ENCODE measurements at regions not wholly inside any gene's neighbourhood (a gene's known extent, or its start where the extent isn't known, plus 50 kb on each side); places are given as distances from the start of the nearest gene placed in this dataset.
A peak's percentile ranks its signal among the peaks of the same experiment; 100 is the strongest.
"Not testable (repeated sequence)": the region's sequence is repeated elsewhere in the genome, so short reads cannot be mapped to it uniquely, and the experiment has no call there.

- peak; percentile 83 for DNase-seq (ENCODE audit: low spot score)
- TF ChIP-seq EZH2 (IDR thresholded peaks at IDR 0.05; ENCODE audit: borderline replicate concordance): no peak
- no peaks in the 10 kb centered on the region for H3K36me3 ChIP-seq (replicated peaks; ENCODE audit: insufficient read depth, low read depth)
- H3K9me2 ChIP-seq (replicated peaks; ENCODE audit: insufficient read depth): no peaks in the 10 kb centered on the region
- 59% methylated on average over 4 of the region's 6 CpGs for WGBS (ENCODE audit: low lambda C conversion rate, missing lambda C conversion rate)
- peaks cover 22% of the 10 kb centered on the region for H3K4me1 ChIP-seq (ENCODE audit: insufficient read depth)
- H3K79me2 ChIP-seq: no peaks in the 10 kb centered on the region
- H3K4me3 ChIP-seq: no peak overlapping the region
- peak overlapping the region; percentile 95 for H3K27ac ChIP-seq
- H3K4me2 ChIP-seq: peak overlapping the region; percentile 38
- no peak overlapping the region for H2AFZ ChIP-seq
- no peaks in the 10 kb centered on the region for H4K20me1 ChIP-seq (ENCODE audit: insufficient read depth, poor library complexity, severe bottlenecking)
- H3K27me3 ChIP-seq: no peaks in the 10 kb centered on the region
- no peaks in the 10 kb centered on the region for H3K9me3 ChIP-seq (ENCODE audit: low read depth)
Measured at GRCh38 chr11:69949327-69949726, 128.8 kb upstream of the ANO1 start.

DNA sequence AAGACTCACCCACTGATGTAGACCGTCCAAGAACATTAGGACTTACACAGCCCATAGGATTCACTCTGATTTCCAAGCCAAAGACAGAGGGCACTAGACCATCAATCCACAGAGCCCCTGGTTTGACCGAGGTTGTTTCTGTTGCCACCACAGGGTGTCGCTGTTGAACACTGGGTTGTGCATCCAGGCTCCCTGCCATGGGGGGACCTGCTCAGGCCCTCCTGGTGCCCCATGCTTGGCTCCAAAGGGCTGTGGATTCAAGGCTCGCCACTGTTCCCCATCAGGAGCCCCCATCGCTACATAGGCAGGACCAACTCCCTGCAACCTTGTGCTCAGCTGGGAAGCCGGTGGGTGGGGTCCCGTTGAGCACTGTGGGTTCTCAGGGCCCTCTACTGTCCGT is 128.0 kb upstream of the ANO1 start:
- H3K4me3 ChIP-seq: no peak overlapping the region
- WGBS (ENCODE audit: low lambda C conversion rate, missing lambda C conversion rate): 76% methylated on average over 8 of the region's 8 CpGs
- no peaks in the 10 kb centered on the region for H4K20me1 ChIP-seq (ENCODE audit: insufficient read depth, poor library complexity, severe bottlenecking)
- no peaks in the 10 kb centered on the region for H3K27me3 ChIP-seq
- peak overlapping the region; percentile 95 for H3K27ac ChIP-seq
- DNase-seq (ENCODE audit: low spot score): peak; percentile 44
- H3K79me2 ChIP-seq: no peaks in the 10 kb centered on the region
- H2AFZ ChIP-seq: no peak overlapping the region
- H3K4me2 ChIP-seq: no peak overlapping the region
- no peaks in the 10 kb centered on the region for H3K36me3 ChIP-seq (replicated peaks; ENCODE audit: insufficient read depth, low read depth)
- peaks cover 22% of the 10 kb centered on the region for H3K4me1 ChIP-seq (ENCODE audit: insufficient read depth)
- peak; percentile 52 for TF ChIP-seq CTCF (IDR thresholded peaks at IDR 0.05; ENCODE audit: poor library complexity)
- no peak for TF ChIP-seq EZH2phosphoT487 (IDR thresholded peaks at IDR 0.05; ENCODE audit: low read depth, severe bottlenecking, unreplicated experiment)
- no peak for TF ChIP-seq EZH2 (IDR thresholded peaks at IDR 0.05; ENCODE audit: borderline replicate concordance)
- no peaks in the 10 kb centered on the region for H3K9me3 ChIP-seq (ENCODE audit: low read depth)
- no peaks in the 10 kb centered on the region for H3K9me2 ChIP-seq (replicated peaks; ENCODE audit: insufficient read depth)

DNA sequence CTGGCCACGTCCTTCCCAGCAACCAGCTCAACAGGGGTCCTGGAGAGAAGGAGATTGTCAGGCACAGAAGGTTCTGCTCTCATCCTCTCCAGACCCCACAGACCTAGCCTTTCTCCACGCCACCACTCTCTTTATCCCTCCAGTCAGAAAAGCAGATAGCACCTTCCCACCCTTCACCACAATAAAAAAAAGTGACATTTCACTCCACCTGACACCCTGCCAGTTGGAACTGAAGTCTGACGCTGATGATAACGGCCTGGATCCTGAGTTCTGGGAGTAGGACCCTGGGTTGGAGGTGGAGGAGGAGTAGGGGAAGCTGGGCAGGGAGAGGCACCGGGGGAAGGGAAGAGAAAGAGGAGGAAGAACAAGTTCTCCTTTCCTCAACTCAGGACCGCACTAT is 127.5 kb upstream of the ANO1 start:
- Histone ChIP-seq H4K20me1 (ENCODE audit: insufficient read depth, poor library complexity, severe bottlenecking) (no peaks in the 10 kb centered on the region), H3K79me2 (no peaks in the 10 kb centered on the region), H2AFZ (no peak overlapping the region), H3K27ac (peak overlapping the region; percentile 95), H3K9me2 (replicated peaks; ENCODE audit: insufficient read depth) (no peaks in the 10 kb centered on the region), H3K36me3 (replicated peaks; ENCODE audit: insufficient read depth, low read depth) (no peaks in the 10 kb centered on the region), H3K4me3 (no peak overlapping the region), H3K4me2 (no peak overlapping the region), H3K27me3 (no peaks in the 10 kb centered on the region), H3K4me1 (ENCODE audit: insufficient read depth) (peaks cover 22% of the 10 kb centered on the region), H3K9me3 (ENCODE audit: low read depth) (no peaks in the 10 kb centered on the region)
- 92% methylated on average over 6 of the region's 6 CpGs for WGBS (ENCODE audit: low lambda C conversion rate, missing lambda C conversion rate)
- no peak for DNase-seq (ENCODE audit: low spot score)
- TF ChIP-seq EZH2phosphoT487 (IDR thresholded peaks at IDR 0.05; ENCODE audit: low read depth, severe bottlenecking, unreplicated experiment): no peak
- no peak for TF ChIP-seq EZH2 (IDR thresholded peaks at IDR 0.05; ENCODE audit: borderline replicate concordance)
- no peak for TF ChIP-seq CTCF (IDR thresholded peaks at IDR 0.05; ENCODE audit: poor library complexity)

DNA sequence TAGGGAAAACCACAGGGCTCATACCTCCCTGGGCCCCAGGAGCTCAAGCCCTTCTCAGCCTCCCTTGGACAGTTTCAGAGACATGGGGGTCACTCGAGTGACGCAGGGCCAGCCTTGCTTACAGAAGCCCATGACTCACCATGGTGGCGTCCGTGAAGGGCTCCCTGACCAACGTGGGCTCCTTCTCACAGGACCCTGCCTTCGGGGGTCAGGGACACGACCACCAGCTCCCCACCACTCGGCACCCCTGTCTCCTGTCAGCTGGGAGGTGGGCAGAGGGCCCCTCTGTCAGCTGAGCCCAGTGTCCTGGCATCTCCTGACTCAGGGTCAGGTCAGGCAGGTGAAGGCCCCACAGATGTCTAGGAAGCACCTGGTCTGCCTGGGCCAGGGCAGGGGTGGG is 126.3 kb upstream of the ANO1 start:
- H3K9me2 ChIP-seq (replicated peaks; ENCODE audit: insufficient read depth): no peaks in the 10 kb centered on the region

DNA sequence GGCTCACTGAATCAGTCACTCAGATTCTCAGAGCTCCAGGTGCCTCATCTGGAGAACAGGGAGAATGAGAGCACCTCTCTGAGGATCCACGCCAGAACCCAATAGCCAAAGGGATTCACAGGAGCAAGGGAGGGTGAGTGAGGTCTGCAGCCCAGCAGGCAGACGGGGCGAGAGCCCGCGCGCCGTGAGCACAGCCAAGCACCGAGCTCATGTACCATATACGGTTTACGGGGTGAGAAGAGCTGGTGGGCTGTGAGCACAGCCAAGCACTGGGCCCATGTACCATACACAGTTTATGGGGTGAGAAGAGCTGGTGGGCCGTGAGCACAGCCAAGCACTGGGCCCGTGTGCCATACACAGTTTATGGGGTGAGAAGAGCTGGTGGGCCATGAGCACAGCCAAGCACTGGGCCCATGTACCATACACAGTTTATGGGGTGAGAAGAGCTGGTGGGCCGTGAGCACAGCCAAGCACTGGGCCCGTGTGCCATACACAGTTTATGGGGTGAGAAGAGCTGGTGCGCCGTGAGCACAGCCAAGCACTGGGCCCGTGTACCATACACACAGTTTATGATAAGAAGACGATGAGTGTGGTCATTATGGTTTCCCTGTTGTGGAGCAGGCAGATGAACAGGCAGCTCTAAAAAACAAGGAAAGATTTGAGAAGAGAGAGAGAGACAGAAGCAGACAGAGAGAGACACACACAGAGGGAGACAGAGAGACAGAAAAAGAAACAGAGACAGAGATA is 125.7 kb upstream of the ANO1 start:
- not testable (repeated sequence) for DNase-seq (ENCODE audit: low spot score); H3K36me3 ChIP-seq (replicated peaks; ENCODE audit: insufficient read depth, low read depth); H3K79me2 ChIP-seq; H3K27me3 ChIP-seq; H3K4me3 ChIP-seq; H3K9me3 ChIP-seq (ENCODE audit: low read depth); H4K20me1 ChIP-seq (ENCODE audit: insufficient read depth, poor library complexity, severe bottlenecking); H3K9me2 ChIP-seq (replicated peaks; ENCODE audit: insufficient read depth); H3K4me2 ChIP-seq; H2AFZ ChIP-seq
- peak overlapping the region; percentile 66 for H3K27ac ChIP-seq
- peaks cover 22% of the 10 kb centered on the region for H3K4me1 ChIP-seq (ENCODE audit: insufficient read depth)
- WGBS (ENCODE audit: low lambda C conversion rate, missing lambda C conversion rate): 72% methylated on average over 18 of the region's 18 CpGs

More for the DNA sequence above, 126.3 kb upstream of the ANO1 start:
- Histone ChIP-seq H3K79me2 (no peaks in the 10 kb centered on the region), H3K27ac (peak overlapping the region; percentile 66), H3K27me3 (no peaks in the 10 kb centered on the region), H3K36me3 (replicated peaks; ENCODE audit: insufficient read depth, low read depth) (no peaks in the 10 kb centered on the region), H3K4me1 (ENCODE audit: insufficient read depth) (peaks cover 22% of the 10 kb centered on the region), H3K4me2 (no peak overlapping the region), H2AFZ (no peak overlapping the region), H3K4me3 (no peak overlapping the region), H3K9me3 (ENCODE audit: low read depth) (no peaks in the 10 kb centered on the region), H4K20me1 (ENCODE audit: insufficient read depth, poor library complexity, severe bottlenecking) (no peaks in the 10 kb centered on the region)
- TF ChIP-seq EZH2phosphoT487 (IDR thresholded peaks at IDR 0.05; ENCODE audit: low read depth, severe bottlenecking, unreplicated experiment) (no peak), CTCF (IDR thresholded peaks at IDR 0.05; ENCODE audit: poor library complexity) (no peak), EZH2 (IDR thresholded peaks at IDR 0.05; ENCODE audit: borderline replicate concordance) (no peak)
- 91% methylated on average over 8 of the region's 8 CpGs for WGBS (ENCODE audit: low lambda C conversion rate, missing lambda C conversion rate)
- DNase-seq (ENCODE audit: low spot score): no peak

Measured in hepatocyte (in vitro differentiated cells).